Thyroid gland (tissue), 4 donors: ENCODE measurements at regions not wholly inside any gene's neighbourhood (a gene's known extent, or its start where the extent isn't known, plus 50 kb on each side); places are given as distances from the start of the nearest gene placed in this dataset.

ENCODE experiments used
- CTCF ChIP-seq, 6 experiments: fragments of 200-600 bp in 3 of 6; fragments of 450-650 bp in 3 of 6; sonication (generic) in 3 of 6; IDR thresholded peaks; one replicate each; pipeline ENCODE4 v1.5.1; 2016 to 2019; ENCODE audit warnings: antibody characterized with exemption in 6 of 6, mild to moderate bottlenecking in 2 of 6, inconsistent platforms in 1 of 6, moderate library complexity in 1 of 6
- POLR2A ChIP-seq, 2 donors: fragments of 450-650 bp; IDR thresholded peaks; one replicate each; pipeline ENCODE4 v1.6.1; 2017; ENCODE audit warnings: antibody characterized with exemption in 2 of 2, mild to moderate bottlenecking in 2 of 2, moderate library complexity in 1 of 2

DNA sequence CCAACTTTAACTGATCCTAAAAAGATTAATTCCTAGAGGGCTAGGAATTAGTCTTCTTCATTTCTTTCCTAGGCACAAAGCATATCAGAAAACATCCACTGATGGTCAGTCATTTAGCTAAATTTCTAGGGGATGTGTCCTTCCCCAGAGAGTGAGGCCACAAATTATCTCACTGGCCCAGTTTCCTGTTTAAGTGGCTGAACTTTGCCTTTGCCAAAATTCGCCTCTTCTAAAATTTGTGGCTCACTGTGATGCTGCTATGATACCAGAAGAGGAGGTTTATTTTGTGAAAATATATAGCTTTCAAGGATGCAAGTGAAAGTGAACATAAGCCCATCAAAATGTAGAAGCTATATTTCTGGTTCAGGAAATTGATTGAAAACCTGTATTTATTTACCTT lies 98.1 kb upstream of the FER start:
- no peak for TF ChIP-seq CTCF (IDR thresholded peaks at IDR 0.05)
- TF ChIP-seq POLR2A (IDR thresholded peaks at IDR 0.05), result no peak
